A549 (cell line): ENCODE measurements at regions not wholly inside any gene's neighbourhood (a gene's known extent, or its start where the extent isn't known, plus 50 kb on each side); places are given as distances from the start of the nearest gene placed in this dataset.

Source experiments
- ATAC-seq, 2 experiments: fragments of 200-7000 bp in 1 of 2; fragments of >200 bp in 1 of 2; cut with Nextera tagmentation in 1 of 2; cut with Tn5 transposase in 1 of 2; 3 replicates each; pipeline versions ENCODE4 v1.8.0 to v1.9.1; 2018 to 2020; ENCODE audit warnings: mild to moderate bottlenecking in 1 of 2, moderate library complexity in 1 of 2
- CTCF ChIA-PET: fragments of 300-600 bp; sonication (Branson Sonifier 250); formaldehyde crosslinking; extraction: SDS; loops from one replicate; lab custom pipeline; 2021; ENCODE audit warnings: antibody characterized with exemption, inconsistent platforms; lab: Yijun Ruan, JAX
- POLR2A ChIA-PET: fragments of 350-600 bp; formaldehyde crosslinking; extraction: SDS; loops from one replicate; lab custom pipeline; 2021; ENCODE audit warnings: antibody characterized with exemption, inconsistent platforms; lab: Yijun Ruan, JAX
- DNase-seq, 2 experiments: peaks; one replicate each; pipeline versions ENCODE4 v3.0.0 to v3.0.0-alpha.2; 2011 to 2016; ENCODE audit warnings: low read depth in 1 of 2, low spot score in 1 of 2
- FAIRE-seq: peaks from 2 replicates; lab custom pipeline; 2011; peaks lifted over from hg19 to GRCh38; lab: Jason Lieb, UNC
- H3K27ac ChIP-seq, 2 experiments: fragments of >200 bp; sonication (Bioruptor Twin); formaldehyde crosslinking; 3 replicates each; pipeline ENCODE4 v1.5.1; 2016 to 2017
- H3K4me1 ChIP-seq: fragments of >200 bp; sonication (Bioruptor Twin); formaldehyde crosslinking; 3 replicates; pipeline ENCODE4 v1.6.1; 2016
- H3K4me2 ChIP-seq: fragments of >200 bp; sonication (Bioruptor Twin); formaldehyde crosslinking; 3 replicates; pipeline ENCODE4 v1.6.1; 2016
- H3K4me3 ChIP-seq: fragments of >200 bp; sonication (Bioruptor Twin); formaldehyde crosslinking; 3 replicates; pipeline ENCODE4 v1.5.1; 2016
- H3K9me3 ChIP-seq: fragments of >200 bp; sonication (Bioruptor Twin); formaldehyde crosslinking; 3 replicates; pipeline ENCODE4 v1.6.1; 2016
- BCL3 ChIP-seq: fragments of >200 bp; sonication (Bioruptor Twin); formaldehyde crosslinking; IDR thresholded peaks from 3 replicates; pipeline ENCODE4 v1.6.1; 2016
- CBX2 ChIP-seq: fragments of 200-600 bp; sonication (generic); IDR thresholded peaks from 2 replicates; pipeline ENCODE4 v1.6.1; 2016; ENCODE audit warnings: low read depth, mild to moderate bottlenecking, borderline replicate concordance
- CBX8 ChIP-seq: fragments of 200-600 bp; sonication (generic); IDR thresholded peaks from 2 replicates; pipeline ENCODE4 v1.6.1; 2016
- EHF ChIP-seq: fragments of 250-450 bp; sonication (Bioruptor Pico); IDR thresholded peaks from 2 replicates; pipeline ENCODE4 v1.5.0; 2020; ENCODE audit warnings: mild to moderate bottlenecking
- EP300 ChIP-seq, 2 experiments: fragments of >200 bp; sonication (Bioruptor Twin); formaldehyde crosslinking; IDR thresholded peaks; 2 replicates in 1 of 2; 3 replicates in 1 of 2; pipeline ENCODE4 v1.6.1; 2016 to 2017
- FOSB ChIP-seq: fragments of 250-450 bp; sonication (Bioruptor Pico); IDR thresholded peaks from 2 replicates; pipeline ENCODE4 v1.5.0; 2020; ENCODE audit warnings: mild to moderate bottlenecking, moderate library complexity
- GATA3 ChIP-seq: IDR thresholded peaks from 2 replicates; pipeline ENCODE4 v1.6.1; 2012; ENCODE audit warnings: borderline replicate concordance
- HOXB5 ChIP-seq: fragments of 250-450 bp; sonication (Bioruptor Pico); IDR thresholded peaks from 2 replicates; pipeline ENCODE4 v1.5.0; 2020; ENCODE audit warnings: mild to moderate bottlenecking, moderate library complexity
- JUNB ChIP-seq: fragments of >200 bp; sonication (Bioruptor Twin); formaldehyde crosslinking; IDR thresholded peaks from 2 replicates; pipeline ENCODE4 v1.6.1; 2016
- MAFK ChIP-seq: fragments of 450-650 bp; IDR thresholded peaks from 2 replicates; pipeline ENCODE4 v1.6.1; 2014; ENCODE audit not compliant: partially characterized antibody
- MAZ ChIP-seq: fragments of 150-350 bp; IDR thresholded peaks from 2 replicates; pipeline ENCODE4 v1.6.1; 2014; ENCODE audit warnings: antibody characterized with exemption, low read depth, low read length, borderline replicate concordance
- NFE2L2 ChIP-seq: fragments of 150-350 bp; conservative IDR thresholded peaks from 2 replicates; pipeline ENCODE4 v1.6.1; 2014; ENCODE audit warnings: low read length
- NPAS2 ChIP-seq: fragments of 250-450 bp; sonication (Bioruptor Pico); IDR thresholded peaks from 2 replicates; pipeline ENCODE4 v1.8.0; 2022; ENCODE audit warnings: mild to moderate bottlenecking, moderate library complexity, borderline replicate concordance
- PHF8 ChIP-seq: fragments of 200-600 bp; sonication (generic); IDR thresholded peaks from 2 replicates; pipeline ENCODE4 v1.6.1; 2016; ENCODE audit warnings: low read depth, mild to moderate bottlenecking, antibody characterized with exemption, moderate library complexity, borderline replicate concordance
- POLR2AphosphoS2 ChIP-seq: conservative IDR thresholded peaks from 2 replicates; pipeline ENCODE4 v1.6.1; 2012; ENCODE audit warnings: low read length, improper control_type of control experiment, inconsistent platforms
- RAD21 ChIP-seq, 2 experiments: fragments of >200 bp in 1 of 2; sonication (Bioruptor Twin) in 1 of 2; formaldehyde crosslinking in 1 of 2; IDR thresholded peaks in 1 of 2; conservative IDR thresholded peaks in 1 of 2; 2 replicates in 1 of 2; 3 replicates in 1 of 2; pipeline ENCODE4 v1.6.1; 2012 to 2018; ENCODE audit warnings: inconsistent platforms in 1 of 2
- RARB ChIP-seq: fragments of 250-450 bp; sonication (Bioruptor Pico); IDR thresholded peaks from 2 replicates; pipeline ENCODE4 v1.8.0; 2021; ENCODE audit warnings: mild to moderate bottlenecking, moderate library complexity
- RFX5 ChIP-seq: fragments of 450-650 bp; IDR thresholded peaks from 2 replicates; pipeline ENCODE4 v1.7.1; 2014; ENCODE audit warnings: antibody characterized with exemption, mild to moderate bottlenecking, moderate library complexity
- TFCP2L1 ChIP-seq: fragments of 250-450 bp; sonication (Bioruptor Pico); IDR thresholded peaks from 2 replicates; pipeline ENCODE4 v1.5.0; 2021; ENCODE audit warnings: mild to moderate bottlenecking
- ZC3H11A ChIP-seq: fragments of 450-650 bp; IDR thresholded peaks from 2 replicates; pipeline ENCODE4 v1.6.1; 2014; ENCODE audit warnings: antibody characterized with exemption, mild to moderate bottlenecking
- WGBS: methylation state at CpG from one replicate; pipeline ENCODE4 v1.1.6; 2017; ENCODE audit errors: missing lambda C conversion rate; 5-methylcytosine and 5-hydroxymethylcytosine counted together
- TF ChIP-seq, protein P1 (sequence below): IDR thresholded peaks from 2 replicates; pipeline ENCODE4 v1.6.1; 2012; ENCODE audit warnings: low read depth, borderline replicate concordance
- TF ChIP-seq, protein P2 (sequence below): fragments of 200-600 bp; sonication (generic); IDR thresholded peaks from 2 replicates; pipeline ENCODE4 v1.6.1; 2016; ENCODE audit warnings: antibody characterized with exemption, mild to moderate bottlenecking, moderate library complexity
- TF ChIP-seq, protein P3 (sequence below): fragments of >200 bp; sonication (Bioruptor Twin); formaldehyde crosslinking; IDR thresholded peaks from 2 replicates; pipeline ENCODE4 v1.6.1; 2016
- TF ChIP-seq, protein P4 (sequence below): IDR thresholded peaks from 2 replicates; pipeline ENCODE4 v1.6.1; 2012

DNA sequence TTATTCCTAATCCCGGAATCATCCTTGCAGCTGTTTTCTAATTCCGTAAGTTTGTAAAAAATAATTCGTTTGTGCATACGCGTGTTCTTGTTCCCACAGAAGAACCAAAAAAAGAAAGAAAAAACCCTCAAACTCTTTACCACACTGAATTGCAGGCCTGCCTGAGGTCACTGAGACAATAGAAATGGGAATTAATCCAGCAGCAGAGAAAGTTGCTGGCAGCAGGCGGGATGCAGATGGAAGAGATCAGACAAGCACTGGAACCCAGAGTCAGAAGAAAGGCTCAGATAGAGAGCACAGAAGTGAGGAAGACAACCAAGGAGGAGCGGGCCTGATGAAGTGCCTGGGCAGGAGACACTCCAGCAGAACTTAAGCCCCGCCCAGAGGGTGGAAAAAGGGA, 141.5 kb upstream of the VWC2 start:
- no peak overlapping the region for H3K4me2 ChIP-seq
- H3K4me1 ChIP-seq = no peaks in the 10 kb centered on the region
- H3K4me3 ChIP-seq = no peak overlapping the region
- no peak for FAIRE-seq
- DNase-seq = no peak
- POLR2A ChIA-PET = no interaction called here
- CTCF ChIA-PET = no interaction called here
- 28% methylated on average over 7 of the region's 8 CpGs for WGBS
- ATAC-seq = no peak
- no peak overlapping the region for H3K27ac ChIP-seq
- TF ChIP-seq PHF8 (no peak), NPAS2 (no peak), FOSB (CRISPR knock-in tag) (no peak), EHF (CRISPR knock-in tag) (no peak), NFE2L2 (no peak), MAFK (no peak), ZC3H11A (no peak), RAD21 (conservative IDR thresholded peaks at IDR 0.05 in 1 of 2, IDR thresholded peaks at IDR 0.05 in 1 of 2) (no peak), HOXB5 (CRISPR knock-in tag) (no peak), TFCP2L1 (no peak), EP300 (IDR thresholded peaks at IDR 0.05) (no peak), GATA3 (no peak), CBX8 (no peak), RFX5 (no peak), CBX2 (no peak), POLR2AphosphoS2 (no peak)
- TF ChIP-seq, protein P1, sequence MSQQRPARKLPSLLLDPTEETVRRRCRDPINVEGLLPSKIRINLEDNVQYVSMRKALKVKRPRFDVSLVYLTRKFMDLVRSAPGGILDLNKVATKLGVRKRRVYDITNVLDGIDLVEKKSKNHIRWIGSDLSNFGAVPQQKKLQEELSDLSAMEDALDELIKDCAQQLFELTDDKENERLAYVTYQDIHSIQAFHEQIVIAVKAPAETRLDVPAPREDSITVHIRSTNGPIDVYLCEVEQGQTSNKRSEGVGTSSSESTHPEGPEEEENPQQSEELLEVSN = no peak
- TF ChIP-seq, protein P2, sequence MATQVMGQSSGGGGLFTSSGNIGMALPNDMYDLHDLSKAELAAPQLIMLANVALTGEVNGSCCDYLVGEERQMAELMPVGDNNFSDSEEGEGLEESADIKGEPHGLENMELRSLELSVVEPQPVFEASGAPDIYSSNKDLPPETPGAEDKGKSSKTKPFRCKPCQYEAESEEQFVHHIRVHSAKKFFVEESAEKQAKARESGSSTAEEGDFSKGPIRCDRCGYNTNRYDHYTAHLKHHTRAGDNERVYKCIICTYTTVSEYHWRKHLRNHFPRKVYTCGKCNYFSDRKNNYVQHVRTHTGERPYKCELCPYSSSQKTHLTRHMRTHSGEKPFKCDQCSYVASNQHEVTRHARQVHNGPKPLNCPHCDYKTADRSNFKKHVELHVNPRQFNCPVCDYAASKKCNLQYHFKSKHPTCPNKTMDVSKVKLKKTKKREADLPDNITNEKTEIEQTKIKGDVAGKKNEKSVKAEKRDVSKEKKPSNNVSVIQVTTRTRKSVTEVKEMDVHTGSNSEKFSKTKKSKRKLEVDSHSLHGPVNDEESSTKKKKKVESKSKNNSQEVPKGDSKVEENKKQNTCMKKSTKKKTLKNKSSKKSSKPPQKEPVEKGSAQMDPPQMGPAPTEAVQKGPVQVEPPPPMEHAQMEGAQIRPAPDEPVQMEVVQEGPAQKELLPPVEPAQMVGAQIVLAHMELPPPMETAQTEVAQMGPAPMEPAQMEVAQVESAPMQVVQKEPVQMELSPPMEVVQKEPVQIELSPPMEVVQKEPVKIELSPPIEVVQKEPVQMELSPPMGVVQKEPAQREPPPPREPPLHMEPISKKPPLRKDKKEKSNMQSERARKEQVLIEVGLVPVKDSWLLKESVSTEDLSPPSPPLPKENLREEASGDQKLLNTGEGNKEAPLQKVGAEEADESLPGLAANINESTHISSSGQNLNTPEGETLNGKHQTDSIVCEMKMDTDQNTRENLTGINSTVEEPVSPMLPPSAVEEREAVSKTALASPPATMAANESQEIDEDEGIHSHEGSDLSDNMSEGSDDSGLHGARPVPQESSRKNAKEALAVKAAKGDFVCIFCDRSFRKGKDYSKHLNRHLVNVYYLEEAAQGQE = no peak
- TF ChIP-seq, protein P3, sequence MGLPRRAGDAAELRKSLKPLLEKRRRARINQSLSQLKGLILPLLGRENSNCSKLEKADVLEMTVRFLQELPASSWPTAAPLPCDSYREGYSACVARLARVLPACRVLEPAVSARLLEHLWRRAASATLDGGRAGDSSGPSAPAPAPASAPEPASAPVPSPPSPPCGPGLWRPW = no peak
- TF ChIP-seq, all 56 proteins: peak for 0
- H3K9me3 ChIP-seq = no peaks in the 10 kb centered on the region

DNA sequence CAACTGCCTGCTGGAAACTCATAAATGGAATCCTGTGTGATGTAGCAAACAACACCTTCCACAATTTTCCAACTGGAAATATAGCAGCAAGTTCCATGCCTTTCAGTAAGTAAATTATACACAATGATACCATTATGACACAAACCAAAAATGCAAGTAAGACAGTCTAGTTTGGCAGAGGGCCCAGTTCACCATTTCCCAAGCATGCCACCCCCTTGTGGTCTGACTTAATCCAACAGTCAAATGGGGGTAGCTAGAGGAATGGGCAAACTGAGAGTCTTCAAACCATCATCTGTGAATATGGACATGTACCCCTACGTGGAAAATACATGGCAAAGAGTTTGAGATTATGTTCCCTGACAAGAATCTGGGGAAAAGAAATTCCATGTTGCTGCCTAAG, 137.6 kb upstream of the VWC2 start:
- Histone ChIP-seq H3K27ac (no peak overlapping the region), H3K4me2 (no peak overlapping the region), H3K9me3 (no peaks in the 10 kb centered on the region), H3K4me1 (no peaks in the 10 kb centered on the region), H3K4me3 (no peak overlapping the region)
- no peak for ATAC-seq
- WGBS = 0% methylated on average over 1 of the region's 1 CpG
- ChIA-PET POLR2A (no interaction called here), CTCF (no interaction called here)
- FAIRE-seq = no peak
- no peak for DNase-seq
- TF ChIP-seq EHF (CRISPR knock-in tag) (no peak), BCL3 (no peak), TFCP2L1 (no peak), MAZ (no peak), NPAS2 (no peak), CBX2 (no peak), PHF8 (no peak), JUNB (no peak), RAD21 (conservative IDR thresholded peaks at IDR 0.05 in 1 of 2, IDR thresholded peaks at IDR 0.05 in 1 of 2) (no peak), RARB (CRISPR knock-in tag) (no peak), FOSB (CRISPR knock-in tag) (no peak)
- TF ChIP-seq, protein P1 = no peak
- TF ChIP-seq, protein P4, sequence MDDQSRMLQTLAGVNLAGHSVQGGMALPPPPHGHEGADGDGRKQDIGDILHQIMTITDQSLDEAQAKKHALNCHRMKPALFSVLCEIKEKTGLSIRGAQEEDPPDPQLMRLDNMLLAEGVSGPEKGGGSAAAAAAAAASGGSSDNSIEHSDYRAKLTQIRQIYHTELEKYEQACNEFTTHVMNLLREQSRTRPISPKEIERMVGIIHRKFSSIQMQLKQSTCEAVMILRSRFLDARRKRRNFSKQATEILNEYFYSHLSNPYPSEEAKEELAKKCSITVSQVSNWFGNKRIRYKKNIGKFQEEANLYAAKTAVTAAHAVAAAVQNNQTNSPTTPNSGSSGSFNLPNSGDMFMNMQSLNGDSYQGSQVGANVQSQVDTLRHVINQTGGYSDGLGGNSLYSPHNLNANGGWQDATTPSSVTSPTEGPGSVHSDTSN = no peak
